ENCODE measurements at regions not wholly inside any gene's neighbourhood (a gene's known extent, or its start where the extent isn't known, plus 50 kb on each side); places are given as distances from the start of the nearest gene placed in this dataset.

GRCh38 chr6:43842231-43842794 is 72.3 kb downstream of the VEGFA start:
- H3K79me2 ChIP-seq (ENCODE audit: control insufficient read depth, insufficient read depth, low read length) = no peaks in the 10 kb centered on the region
- no peak overlapping the region for H2AFZ ChIP-seq (ENCODE audit: insufficient read depth, low read depth, low read length, poor library complexity, severe bottlenecking)
- H3K27ac ChIP-seq (ENCODE audit: low read length in 2 of 2) = no peak overlapping the region
- H3K4me2 ChIP-seq (replicated peaks; ENCODE audit: low read depth, low read length, poor library complexity, severe bottlenecking) = no peak overlapping the region
- Mint-ChIP-seq H3K4me1 (no peaks in the 10 kb centered on the region), H3K27ac (no peak overlapping the region), H3K27me3 (peaks cover 28% of the 10 kb centered on the region), H3K4me3 (no peak overlapping the region), H3K9me3 (ENCODE audit: insufficient read depth) (no peaks in the 10 kb centered on the region)
- 81% methylated on average over 6 of the region's 10 CpGs for WGBS (ENCODE audit: insufficient coverage)
- POLR2A ChIA-PET = no interaction called here
- no peak for DNase-seq
- H3K36me3 ChIP-seq (replicated peaks in 1 of 2; ENCODE audit: control extremely low read depth in 1 of 2, control insufficient read depth in 1 of 2, extremely low read depth in 1 of 2, insufficient read depth in 2 of 2, low read length in 1 of 2) = no peaks in the 10 kb centered on the region
- H4K20me1 ChIP-seq (ENCODE audit: control insufficient read depth, insufficient read depth, low read length, poor library complexity, severe bottlenecking) = no peaks in the 10 kb centered on the region
- H3K4me3 ChIP-seq (ENCODE audit: control extremely low read depth in 1 of 5, extremely low read depth in 1 of 5, insufficient read depth in 1 of 5, low read depth in 2 of 5, low read length in 4 of 5) = no peak overlapping the region
- no peak for TF ChIP-seq EZH2 (IDR thresholded peaks at IDR 0.05; ENCODE audit: borderline replicate concordance, insufficient read depth, low read depth, low read length, poor library complexity, severe bottlenecking)
- TF ChIP-seq CTCF (IDR thresholded peaks at IDR 0.05) = no peak
- no peaks in the 10 kb centered on the region for H3K9me3 ChIP-seq (ENCODE audit: control extremely low read depth in 1 of 3, control insufficient read depth in 2 of 3, insufficient read depth in 1 of 3, low read length in 2 of 3)
- CTCF ChIA-PET = no interaction called here
- peaks cover 0 to 4% (median 0%) of the 10 kb centered on the region in 4 experiments for H3K27me3 ChIP-seq (replicated peaks in 1 of 4; ENCODE audit: control extremely low read depth in 1 of 4, control insufficient read depth in 3 of 4, insufficient read depth in 4 of 4, low read length in 3 of 4)
- intact Hi-C loops (cut with micrococcal nuclease) = no loop called here
- ATAC-seq (ENCODE audit: low read depth) = no peak
- H3K9ac ChIP-seq (ENCODE audit: low read length) = no peak overlapping the region
- no peaks in the 10 kb centered on the region for H3K4me1 ChIP-seq (ENCODE audit: control insufficient read depth in 2 of 2, insufficient read depth in 2 of 2, low read length in 2 of 2)

GRCh38 chr6:43840490-43841218 is 70.6 kb downstream of the VEGFA start:
- Histone ChIP-seq H3K4me1 (ENCODE audit: control insufficient read depth in 2 of 2, insufficient read depth in 2 of 2, low read length in 2 of 2) (no peaks in the 10 kb centered on the region), H3K27ac (ENCODE audit: low read length in 2 of 2) (no peak overlapping the region), H2AFZ (ENCODE audit: insufficient read depth, low read depth, low read length, poor library complexity, severe bottlenecking) (no peak overlapping the region), H4K20me1 (ENCODE audit: control insufficient read depth, insufficient read depth, low read length, poor library complexity, severe bottlenecking) (no peaks in the 10 kb centered on the region), H3K4me2 (replicated peaks; ENCODE audit: low read depth, low read length, poor library complexity, severe bottlenecking) (no peak overlapping the region), H3K9ac (ENCODE audit: low read length) (no peak overlapping the region), H3K9me3 (ENCODE audit: control extremely low read depth in 1 of 3, control insufficient read depth in 2 of 3, insufficient read depth in 1 of 3, low read length in 2 of 3) (no peaks in the 10 kb centered on the region), H3K79me2 (ENCODE audit: control insufficient read depth, insufficient read depth, low read length) (no peaks in the 10 kb centered on the region), H3K4me3 (ENCODE audit: control extremely low read depth in 1 of 5, extremely low read depth in 1 of 5, insufficient read depth in 1 of 5, low read depth in 2 of 5, low read length in 4 of 5) (no peak overlapping the region), H3K36me3 (replicated peaks in 1 of 2; ENCODE audit: control extremely low read depth in 1 of 2, control insufficient read depth in 1 of 2, extremely low read depth in 1 of 2, insufficient read depth in 2 of 2, low read length in 1 of 2) (no peaks in the 10 kb centered on the region), H3K27me3 (replicated peaks in 1 of 4; ENCODE audit: control extremely low read depth in 1 of 4, control insufficient read depth in 3 of 4, insufficient read depth in 4 of 4, low read length in 3 of 4) (peaks cover 0 to 4% (median 0%) of the 10 kb centered on the region in 4 experiments)
- H3K27ac Mint-ChIP-seq = no peak overlapping the region
- CTCF ChIA-PET = no interaction called here
- WGBS (ENCODE audit: insufficient coverage) = 100% methylated on average over 1 of the region's 5 CpGs
- H3K4me3 Mint-ChIP-seq = no peak overlapping the region
- no peaks in the 10 kb centered on the region for H3K4me1 Mint-ChIP-seq
- ATAC-seq (ENCODE audit: low read depth) = no peak
- intact Hi-C loops (cut with micrococcal nuclease) = no loop called here
- POLR2A ChIA-PET = no interaction called here
- no peak for DNase-seq
- no peaks in the 10 kb centered on the region for H3K9me3 Mint-ChIP-seq (ENCODE audit: insufficient read depth)
- TF ChIP-seq EZH2 (IDR thresholded peaks at IDR 0.05; ENCODE audit: borderline replicate concordance, insufficient read depth, low read depth, low read length, poor library complexity, severe bottlenecking) (no peak), CTCF (IDR thresholded peaks at IDR 0.05) (no peak)
- peaks cover 20% of the 10 kb centered on the region for H3K27me3 Mint-ChIP-seq

Measured in B cell (primary cell).